B cell (primary cell): ENCODE measurements at regions not wholly inside any gene's neighbourhood (a gene's known extent, or its start where the extent isn't known, plus 50 kb on each side); places are given as distances from the start of the nearest gene placed in this dataset.
"Not testable (repeated sequence)": the region's sequence is repeated elsewhere in the genome, so short reads cannot be mapped to it uniquely, and the experiment has no call there.

Source experiments
- EZH2 ChIP-seq: IDR thresholded peaks from 2 replicates; pipeline ENCODE4 v1.6.1; 2012; ENCODE audit warnings: borderline replicate concordance, low read depth, mild to moderate bottlenecking, moderate library complexity, low read length; ENCODE audit not compliant: insufficient read depth, poor library complexity, severe bottlenecking
- TF ChIP-seq, protein P1 (sequence below): fragments of 200-600 bp; IDR thresholded peaks from one replicate; pipeline ENCODE4 v1.8.0; 2022; ENCODE audit warnings: antibody characterized with exemption, mild to moderate bottlenecking

DNA sequence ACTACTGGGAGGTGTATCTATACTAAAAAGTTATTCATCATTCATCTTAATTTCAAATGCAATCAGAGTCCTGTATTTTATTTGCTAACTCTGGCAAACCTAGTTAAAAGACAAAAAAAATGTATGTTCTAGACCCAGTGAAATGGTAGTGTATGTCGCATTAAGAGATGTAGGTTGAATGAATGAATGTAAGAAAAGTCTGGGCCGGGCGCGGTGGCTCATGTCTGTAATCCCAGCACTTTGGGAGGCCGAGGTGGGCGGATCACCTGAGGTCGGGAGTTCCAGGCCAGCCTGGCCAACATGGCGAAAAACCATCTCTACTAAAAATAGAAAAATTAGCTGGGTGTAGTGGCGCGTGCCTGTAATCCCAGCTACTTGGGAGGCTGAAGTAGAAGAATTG lies 214.7 kb upstream of the ZNF217 start:
- TF ChIP-seq, protein P1, sequence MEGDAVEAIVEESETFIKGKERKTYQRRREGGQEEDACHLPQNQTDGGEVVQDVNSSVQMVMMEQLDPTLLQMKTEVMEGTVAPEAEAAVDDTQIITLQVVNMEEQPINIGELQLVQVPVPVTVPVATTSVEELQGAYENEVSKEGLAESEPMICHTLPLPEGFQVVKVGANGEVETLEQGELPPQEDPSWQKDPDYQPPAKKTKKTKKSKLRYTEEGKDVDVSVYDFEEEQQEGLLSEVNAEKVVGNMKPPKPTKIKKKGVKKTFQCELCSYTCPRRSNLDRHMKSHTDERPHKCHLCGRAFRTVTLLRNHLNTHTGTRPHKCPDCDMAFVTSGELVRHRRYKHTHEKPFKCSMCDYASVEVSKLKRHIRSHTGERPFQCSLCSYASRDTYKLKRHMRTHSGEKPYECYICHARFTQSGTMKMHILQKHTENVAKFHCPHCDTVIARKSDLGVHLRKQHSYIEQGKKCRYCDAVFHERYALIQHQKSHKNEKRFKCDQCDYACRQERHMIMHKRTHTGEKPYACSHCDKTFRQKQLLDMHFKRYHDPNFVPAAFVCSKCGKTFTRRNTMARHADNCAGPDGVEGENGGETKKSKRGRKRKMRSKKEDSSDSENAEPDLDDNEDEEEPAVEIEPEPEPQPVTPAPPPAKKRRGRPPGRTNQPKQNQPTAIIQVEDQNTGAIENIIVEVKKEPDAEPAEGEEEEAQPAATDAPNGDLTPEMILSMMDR, result not testable (repeated sequence)
- TF ChIP-seq EZH2, result not testable (repeated sequence)
